HepG2 (cell line): ENCODE measurements at regions not wholly inside any gene's neighbourhood (a gene's known extent, or its start where the extent isn't known, plus 50 kb on each side); places are given as distances from the start of the nearest gene placed in this dataset.

Source experiments
- ATAC-seq: fragments of 200-7000 bp; cut with Tn5 transposase; 3 replicates; pipeline ENCODE4 v1.9.1; 2020; ENCODE audit warnings: mild to moderate bottlenecking, moderate library complexity
- BruUV-seq: library from RNA; stranded (reverse); fragments of 400-500 nt; replicated peaks from 2 replicates; lab custom pipeline; 2021; lab: Mats Ljungman, UMichigan
- CTCF ChIA-PET: fragments of 300-600 bp; formaldehyde crosslinking; extraction: SDS; loops from one replicate; lab custom pipeline; 2021; ENCODE audit warnings: low total read pairs, inconsistent platforms, low intra/inter-chr PET ratio; lab: Yijun Ruan, JAX
- POLR2A ChIA-PET: fragments of 350-600 bp; sonication (Branson Sonifier 250); formaldehyde crosslinking; loops from one replicate; lab custom pipeline; 2020; ENCODE audit warnings: antibody characterized with exemption, inconsistent platforms; lab: Yijun Ruan, JAX
- DNase-seq: peaks from one replicate; pipeline ENCODE4 v3.0.0-alpha.2; 2015; ENCODE audit warnings: low spot score
- FAIRE-seq: peaks from 3 replicates; lab custom pipeline; 2011; peaks lifted over from hg19 to GRCh38; lab: Jason Lieb, UNC
- H2AFZ ChIP-seq: one replicate; pipeline ENCODE4 v1.6.1; 2011; ENCODE audit warnings: low read length, inconsistent platforms
- H3K27ac ChIP-seq: fragments of 300-600 bp; 3 replicates; pipeline ENCODE4 v1.8.0; 2011; ENCODE audit warnings: mixed run types, mild to moderate bottlenecking, mixed read lengths, low read length, inconsistent platforms; ENCODE audit not compliant: insufficient read depth; ENCODE audit errors: extremely low read length
- H3K27me3 ChIP-seq, 2 experiments: fragments of 200-600 bp in 1 of 2; 2 replicates in 1 of 2; 3 replicates in 1 of 2; pipeline versions ENCODE4 v1.6.0 to v1.8.0; 2011; ENCODE audit warnings: low read length in 2 of 2, mild to moderate bottlenecking in 2 of 2, moderate library complexity in 2 of 2, inconsistent platforms in 1 of 2; ENCODE audit not compliant: insufficient read depth in 2 of 2, control insufficient read depth in 1 of 2
- H3K36me3 ChIP-seq, 2 experiments: fragments of 200-600 bp in 1 of 2; replicated peaks in 1 of 2; 2 replicates in 1 of 2; 3 replicates in 1 of 2; pipeline versions ENCODE4 v1.5.1 to v1.8.0; 2011; ENCODE audit warnings: low read length in 2 of 2, inconsistent platforms in 1 of 2; ENCODE audit not compliant: insufficient read depth in 2 of 2, control insufficient read depth in 1 of 2
- H3K4me1 ChIP-seq: 2 replicates; pipeline ENCODE4 v1.5.1; 2012; ENCODE audit warnings: low read length, inconsistent platforms; ENCODE audit not compliant: insufficient read depth
- H3K4me2 ChIP-seq: 2 replicates; pipeline ENCODE4 v1.6.0; 2011; ENCODE audit warnings: low read depth, low read length, inconsistent platforms
- H3K4me3 ChIP-seq, 3 experiments: fragments of 200-600 bp in 1 of 3; sonication (generic), shearing (Covaris generic) in 1 of 3; replicated peaks in 1 of 3; 2 replicates each; pipeline ENCODE4 v1.5.1; 2011 to 2016; ENCODE audit warnings: low read length in 3 of 3, inconsistent platforms in 2 of 3, low read depth in 2 of 3, mild to moderate bottlenecking in 2 of 3, control low read depth in 1 of 3, mixed read lengths in 1 of 3; ENCODE audit not compliant: insufficient read depth in 1 of 3
- H3K79me2 ChIP-seq: one replicate; pipeline ENCODE4 v1.6.1; 2011; ENCODE audit warnings: low read length, inconsistent platforms; ENCODE audit not compliant: insufficient read depth
- H3K9ac ChIP-seq: 2 replicates; pipeline ENCODE4 v1.6.0; 2011; ENCODE audit warnings: mild to moderate bottlenecking, low read depth, low read length, inconsistent platforms; ENCODE audit not compliant: insufficient read depth
- H3K9me3 ChIP-seq: 2 replicates; pipeline ENCODE4 v1.5.1; 2012; ENCODE audit warnings: mild to moderate bottlenecking, low read length
- H4K20me1 ChIP-seq: 2 replicates; pipeline ENCODE4 v1.6.0; 2011; ENCODE audit warnings: inconsistent platforms, mild to moderate bottlenecking, low read length, moderate library complexity; ENCODE audit not compliant: insufficient read depth
- HCFC1 ChIP-seq: fragments of 150-350 bp; IDR thresholded peaks from 2 replicates; pipeline ENCODE4 v1.6.1; 2014; ENCODE audit warnings: low read depth, low read length
- HOXA9 ChIP-seq: sonication (generic); formaldehyde crosslinking; IDR thresholded peaks from 2 replicates; pipeline ENCODE4 v1.8.1; 2022; ENCODE audit warnings: missing genetic modification reagents, mild to moderate bottlenecking, moderate library complexity, borderline replicate concordance
- MEF2D ChIP-seq: sonication (generic); formaldehyde crosslinking; IDR thresholded peaks from 2 replicates; pipeline ENCODE4 v1.5.1; 2020; ENCODE audit warnings: mild to moderate bottlenecking, missing genetic modification reagents
- MLLT10 ChIP-seq: sonication (generic); formaldehyde crosslinking; IDR thresholded peaks from 2 replicates; pipeline ENCODE4 v1.4.0; 2020; ENCODE audit warnings: missing genetic modification reagents
- PAWR ChIP-seq: sonication (generic); formaldehyde crosslinking; IDR thresholded peaks from 2 replicates; pipeline ENCODE4 v1.4.0; 2020; ENCODE audit warnings: missing genetic modification reagents, mild to moderate bottlenecking, borderline replicate concordance
- PCBP1 ChIP-seq: fragments of 200-400 bp; formaldehyde crosslinking; IDR thresholded peaks from 2 replicates; pipeline ENCODE4 v1.6.1; 2017; ENCODE audit warnings: mild to moderate bottlenecking, low read depth, low read length, borderline replicate concordance
- RBAK ChIP-seq: sonication (generic); formaldehyde crosslinking; IDR thresholded peaks from 2 replicates; pipeline ENCODE4 v1.5.1; 2020; ENCODE audit warnings: mild to moderate bottlenecking, missing genetic modification reagents
- RORA ChIP-seq: sonication (generic); formaldehyde crosslinking; IDR thresholded peaks from 2 replicates; pipeline ENCODE4 v1.5.0; 2020; ENCODE audit warnings: mild to moderate bottlenecking, missing genetic modification reagents, moderate library complexity
- SMC3 ChIP-seq: IDR thresholded peaks from 2 replicates; pipeline ENCODE4 v1.6.1; 2011; ENCODE audit warnings: low read length, improper control_type of control experiment
- SP5 ChIP-seq: IDR thresholded peaks from 2 replicates; pipeline ENCODE4 v1.6.1; 2016; ENCODE audit warnings: low read depth, borderline replicate concordance
- ZFP41 ChIP-seq: sonication (generic); formaldehyde crosslinking; IDR thresholded peaks from 2 replicates; pipeline ENCODE4 v1.4.0; 2020; ENCODE audit warnings: mild to moderate bottlenecking, missing genetic modification reagents, borderline replicate concordance
- ZNF180 ChIP-seq: sonication (generic); formaldehyde crosslinking; IDR thresholded peaks from 2 replicates; pipeline ENCODE4 v1.4.0; 2020; ENCODE audit warnings: low read depth, missing genetic modification reagents, borderline replicate concordance
- ZNF670 ChIP-seq: sonication (generic); formaldehyde crosslinking; IDR thresholded peaks from 2 replicates; pipeline ENCODE4 v1.8.0; 2022; ENCODE audit warnings: mild to moderate bottlenecking, missing genetic modification reagents, borderline replicate concordance
- WGBS: methylation state at CpG from one replicate; pipeline ENCODE4 v1.1.6; 2017; ENCODE audit warnings: low lambda C conversion rate; 5-methylcytosine and 5-hydroxymethylcytosine counted together
- in situ Hi-C: cut with HindIII; loops from 2 replicates; pipeline ENCODE4 v1.10.0; 2017; ENCODE audit warnings: low pct_unique_long_range_greater_than_20kb; ENCODE audit not compliant: extremely low pct_ligation_motif_present
- intact Hi-C: fragments of 100-400 bp; cut with micrococcal nuclease; formaldehyde crosslinking; loops from one replicate; pipeline ENCODE4 v1.10.0; 2022; ENCODE audit not compliant: unreplicated experiment

DNA sequence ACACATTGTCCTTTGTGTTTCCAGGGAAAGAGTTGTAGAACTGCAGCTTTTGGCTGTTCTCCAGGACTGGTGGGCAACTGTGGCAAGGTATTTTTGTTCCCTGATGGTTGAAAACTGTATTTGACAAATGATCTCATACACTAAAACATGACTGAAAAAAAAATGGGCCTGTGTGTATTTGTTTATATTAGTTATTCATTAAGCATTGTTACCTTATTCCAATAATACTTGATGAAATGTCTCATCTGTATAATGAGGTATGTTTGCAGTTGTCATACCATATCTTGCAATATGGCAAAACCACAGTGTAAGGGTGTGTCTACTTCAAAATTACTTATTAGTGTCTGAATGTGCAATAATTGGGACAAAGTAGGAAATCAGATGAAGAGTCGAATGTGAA is 479.4 kb upstream of the NOVA1 start:
- no peak overlapping the region for H3K4me2 ChIP-seq
- no peak for ATAC-seq
- H3K9me3 ChIP-seq: peaks cover 92% of the 10 kb centered on the region
- no peaks in the 10 kb centered on the region for H3K27me3 ChIP-seq
- FAIRE-seq: no peak
- H3K79me2 ChIP-seq: no peaks in the 10 kb centered on the region
- H3K4me1 ChIP-seq: no peaks in the 10 kb centered on the region
- intact Hi-C loops (no loop called here), in situ Hi-C loops (no loop called here)
- ChIA-PET CTCF (no interaction called here), POLR2A (no interaction called here)
- H3K9ac ChIP-seq: no peak overlapping the region
- H3K36me3 ChIP-seq: no peaks in the 10 kb centered on the region
- no peaks in the 10 kb centered on the region for H4K20me1 ChIP-seq
- no peak for DNase-seq
- H3K4me3 ChIP-seq: no peak overlapping the region
- no peak overlapping the region for H2AFZ ChIP-seq
- WGBS: 1% methylated on average over 1 of the region's 1 CpG
- no peak overlapping the region for H3K27ac ChIP-seq
- no TSS peak for BruUV-seq
- TF ChIP-seq ZNF670 (CRISPR knock-in tag) (no peak), HOXA9 (CRISPR knock-in tag) (no peak), SP5 (CRISPR knock-in tag) (no peak), PAWR (CRISPR knock-in tag) (no peak), MLLT10 (CRISPR knock-in tag) (no peak), MEF2D (CRISPR knock-in tag) (no peak), ZFP41 (CRISPR knock-in tag) (no peak), RORA (CRISPR knock-in tag) (no peak), ZNF180 (no peak), SMC3 (no peak), RBAK (CRISPR knock-in tag) (no peak), HCFC1 (no peak), PCBP1 (no peak)
